HL-60 (cell line): ENCODE measurements at regions not wholly inside any gene's neighbourhood (a gene's known extent, or its start where the extent isn't known, plus 50 kb on each side); places are given as distances from the start of the nearest gene placed in this dataset.

ENCODE experiments used
- DNase-seq, 2 experiments: peaks; one replicate each; pipeline ENCODE4 v3.0.0-alpha.2; 2010 to 2020; ENCODE audit warnings: low read depth in 1 of 2, low spot score in 1 of 2
- H3K27ac ChIP-seq: fragments of 250-450 bp; sonication (Bioruptor Pico); replicated peaks from 2 replicates; pipeline ENCODE4 v1.5.1; 2020; ENCODE audit warnings: mild to moderate bottlenecking, moderate library complexity
- H3K27me3 ChIP-seq: fragments of 250-450 bp; sonication (Bioruptor Pico); 2 replicates; pipeline ENCODE4 v1.5.1; 2021; ENCODE audit warnings: mild to moderate bottlenecking, moderate library complexity; ENCODE audit not compliant: insufficient read depth, poor library complexity, severe bottlenecking
- H3K4me3 ChIP-seq: replicated peaks from 2 replicates; pipeline ENCODE4 v1.5.1; 2011; ENCODE audit warnings: mild to moderate bottlenecking, control low read depth, low read length; ENCODE audit not compliant: insufficient read depth
- GABPA ChIP-seq: IDR thresholded peaks from 2 replicates; pipeline ENCODE4 v1.6.1; 2012; ENCODE audit warnings: low read depth
- POLR2AphosphoS5 ChIP-seq: IDR thresholded peaks from 2 replicates; pipeline ENCODE4 v1.6.1; 2012; ENCODE audit warnings: low read depth
- SPI1 ChIP-seq: IDR thresholded peaks from 2 replicates; pipeline ENCODE4 v1.6.1; 2012; ENCODE audit warnings: low read depth, mild to moderate bottlenecking, borderline replicate concordance
- TF ChIP-seq, protein P1 (sequence below): IDR thresholded peaks from 2 replicates; pipeline ENCODE4 v1.6.1; 2012; ENCODE audit warnings: low read depth; ENCODE audit not compliant: insufficient replicate concordance
- TF ChIP-seq, protein P2 (sequence below): IDR thresholded peaks from one replicate; pipeline ENCODE4 v1.5.1; 2011; ENCODE audit warnings: low read length, control low read depth, inconsistent platforms; ENCODE audit not compliant: insufficient read depth

DNA sequence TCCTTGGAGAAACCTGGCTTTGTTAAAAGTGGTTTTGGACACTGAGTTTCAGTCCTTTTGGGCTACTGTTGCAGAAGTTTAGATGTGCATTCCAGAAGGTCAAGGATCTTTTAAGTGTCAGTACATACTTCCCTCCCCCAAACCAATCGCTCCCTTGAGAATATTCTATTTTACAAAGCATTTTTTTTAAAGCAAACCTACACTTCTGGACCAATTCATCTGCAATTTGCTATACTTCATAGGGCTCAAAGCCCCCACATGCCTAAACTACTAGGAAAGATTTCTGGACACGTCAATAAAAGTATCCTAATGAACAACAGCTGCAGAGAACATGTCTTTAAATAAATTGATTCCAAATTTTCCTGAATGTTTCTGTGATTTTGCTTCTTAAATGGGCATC is 157.6 kb downstream of the RDH14 start:
- H3K27ac ChIP-seq, result no peak overlapping the region
- TF ChIP-seq POLR2AphosphoS5, result no peak
- TF ChIP-seq, protein P1, sequence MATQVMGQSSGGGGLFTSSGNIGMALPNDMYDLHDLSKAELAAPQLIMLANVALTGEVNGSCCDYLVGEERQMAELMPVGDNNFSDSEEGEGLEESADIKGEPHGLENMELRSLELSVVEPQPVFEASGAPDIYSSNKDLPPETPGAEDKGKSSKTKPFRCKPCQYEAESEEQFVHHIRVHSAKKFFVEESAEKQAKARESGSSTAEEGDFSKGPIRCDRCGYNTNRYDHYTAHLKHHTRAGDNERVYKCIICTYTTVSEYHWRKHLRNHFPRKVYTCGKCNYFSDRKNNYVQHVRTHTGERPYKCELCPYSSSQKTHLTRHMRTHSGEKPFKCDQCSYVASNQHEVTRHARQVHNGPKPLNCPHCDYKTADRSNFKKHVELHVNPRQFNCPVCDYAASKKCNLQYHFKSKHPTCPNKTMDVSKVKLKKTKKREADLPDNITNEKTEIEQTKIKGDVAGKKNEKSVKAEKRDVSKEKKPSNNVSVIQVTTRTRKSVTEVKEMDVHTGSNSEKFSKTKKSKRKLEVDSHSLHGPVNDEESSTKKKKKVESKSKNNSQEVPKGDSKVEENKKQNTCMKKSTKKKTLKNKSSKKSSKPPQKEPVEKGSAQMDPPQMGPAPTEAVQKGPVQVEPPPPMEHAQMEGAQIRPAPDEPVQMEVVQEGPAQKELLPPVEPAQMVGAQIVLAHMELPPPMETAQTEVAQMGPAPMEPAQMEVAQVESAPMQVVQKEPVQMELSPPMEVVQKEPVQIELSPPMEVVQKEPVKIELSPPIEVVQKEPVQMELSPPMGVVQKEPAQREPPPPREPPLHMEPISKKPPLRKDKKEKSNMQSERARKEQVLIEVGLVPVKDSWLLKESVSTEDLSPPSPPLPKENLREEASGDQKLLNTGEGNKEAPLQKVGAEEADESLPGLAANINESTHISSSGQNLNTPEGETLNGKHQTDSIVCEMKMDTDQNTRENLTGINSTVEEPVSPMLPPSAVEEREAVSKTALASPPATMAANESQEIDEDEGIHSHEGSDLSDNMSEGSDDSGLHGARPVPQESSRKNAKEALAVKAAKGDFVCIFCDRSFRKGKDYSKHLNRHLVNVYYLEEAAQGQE, result no peak
- TF ChIP-seq, protein P2, sequence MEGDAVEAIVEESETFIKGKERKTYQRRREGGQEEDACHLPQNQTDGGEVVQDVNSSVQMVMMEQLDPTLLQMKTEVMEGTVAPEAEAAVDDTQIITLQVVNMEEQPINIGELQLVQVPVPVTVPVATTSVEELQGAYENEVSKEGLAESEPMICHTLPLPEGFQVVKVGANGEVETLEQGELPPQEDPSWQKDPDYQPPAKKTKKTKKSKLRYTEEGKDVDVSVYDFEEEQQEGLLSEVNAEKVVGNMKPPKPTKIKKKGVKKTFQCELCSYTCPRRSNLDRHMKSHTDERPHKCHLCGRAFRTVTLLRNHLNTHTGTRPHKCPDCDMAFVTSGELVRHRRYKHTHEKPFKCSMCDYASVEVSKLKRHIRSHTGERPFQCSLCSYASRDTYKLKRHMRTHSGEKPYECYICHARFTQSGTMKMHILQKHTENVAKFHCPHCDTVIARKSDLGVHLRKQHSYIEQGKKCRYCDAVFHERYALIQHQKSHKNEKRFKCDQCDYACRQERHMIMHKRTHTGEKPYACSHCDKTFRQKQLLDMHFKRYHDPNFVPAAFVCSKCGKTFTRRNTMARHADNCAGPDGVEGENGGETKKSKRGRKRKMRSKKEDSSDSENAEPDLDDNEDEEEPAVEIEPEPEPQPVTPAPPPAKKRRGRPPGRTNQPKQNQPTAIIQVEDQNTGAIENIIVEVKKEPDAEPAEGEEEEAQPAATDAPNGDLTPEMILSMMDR, result no peak
- no peak for TF ChIP-seq GABPA
- no peak for TF ChIP-seq SPI1
- peaks cover 4% of the 10 kb centered on the region for H3K27me3 ChIP-seq
- no peak for DNase-seq
- no peak overlapping the region for H3K4me3 ChIP-seq

DNA sequence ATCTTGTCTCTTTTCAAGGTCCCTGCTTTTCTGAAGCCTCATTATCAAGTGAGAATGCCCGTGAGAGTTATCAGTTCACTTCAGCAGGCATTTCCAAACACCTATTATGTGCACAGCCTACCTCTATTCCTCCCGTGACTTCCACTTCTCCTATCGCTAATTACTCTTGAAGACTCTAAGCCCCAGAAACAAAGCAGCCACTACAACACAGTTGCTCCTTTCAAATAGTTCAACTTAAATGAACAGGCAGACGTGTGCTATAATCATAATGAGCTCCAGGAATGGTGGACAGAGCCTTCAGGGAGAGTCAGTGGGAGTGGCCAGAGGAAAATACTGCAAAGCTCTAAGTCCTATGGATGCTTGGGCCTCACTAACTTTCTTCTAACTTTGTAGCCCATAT is 159.0 kb downstream of the RDH14 start:
- no peak for DNase-seq
- Histone ChIP-seq H3K4me3 (no peak overlapping the region), H3K27me3 (peaks cover 4% of the 10 kb centered on the region), H3K27ac (no peak overlapping the region)
- TF ChIP-seq, protein P1, result no peak
- TF ChIP-seq POLR2AphosphoS5, result no peak
- TF ChIP-seq SPI1, result no peak
- TF ChIP-seq, protein P2, result no peak
- no peak for TF ChIP-seq GABPA

DNA sequence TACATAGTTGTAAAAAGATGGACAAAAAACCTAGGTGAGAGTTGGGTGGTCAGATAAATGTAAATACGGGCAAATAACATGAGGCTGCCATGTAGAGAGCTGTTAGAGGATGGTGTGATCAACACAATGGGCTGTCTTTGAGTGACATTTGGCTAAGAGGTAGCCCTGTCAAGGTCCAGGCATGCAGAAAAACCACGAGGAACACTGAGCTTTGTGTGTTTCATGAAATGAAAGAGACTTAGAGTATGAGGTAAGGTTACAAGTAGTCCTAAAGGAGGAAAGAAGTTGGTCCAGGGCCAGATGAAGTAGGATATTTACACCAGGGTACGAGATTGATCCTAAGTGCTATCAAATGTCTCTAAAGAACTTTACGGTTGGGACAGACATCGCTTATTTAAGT is 160.9 kb downstream of the RDH14 start:
- TF ChIP-seq, protein P2, result no peak
- no peak for TF ChIP-seq POLR2AphosphoS5
- no peak for TF ChIP-seq GABPA
- TF ChIP-seq, protein P1, result no peak
- no peak for TF ChIP-seq SPI1
- DNase-seq, result no peak
- H3K27me3 ChIP-seq, result peaks cover 4% of the 10 kb centered on the region
- H3K27ac ChIP-seq, result no peak overlapping the region
- H3K4me3 ChIP-seq, result no peak overlapping the region
